Right lobe of liver (tissue), 6 donors: ENCODE measurements at regions not wholly inside any gene's neighbourhood (a gene's known extent, or its start where the extent isn't known, plus 50 kb on each side); places are given as distances from the start of the nearest gene placed in this dataset.

Experiments used
- ATAC-seq, 4 donors: fragments of 200-7000 bp; cut with Tn5 transposase; one replicate each; pipeline ENCODE4 v1.9.1; 2020; ENCODE audit warnings: mild to moderate bottlenecking in 4 of 4, moderate library complexity in 4 of 4
- DNase-seq, 3 donors: peaks; one replicate each; pipeline ENCODE4 v3.0.0-alpha.2; 2020
- H3K27ac ChIP-seq, 3 donors: fragments of 200-600 bp; one replicate each; pipeline ENCODE4 v1.8.0; 2022
- H3K27me3 ChIP-seq, 2 donors: fragments of 200-600 bp; one replicate each; pipeline ENCODE4 v1.8.0; 2022
- H3K36me3 ChIP-seq, 4 donors: fragments of 200-600 bp; sonication (generic) in 1 of 4; one replicate each; pipeline versions ENCODE4 v1.5.1 to v1.8.0; 2017 to 2022; ENCODE audit warnings: control low read depth in 1 of 4
- H3K4me1 ChIP-seq, 4 donors: fragments of 200-600 bp; sonication (generic) in 1 of 4; one replicate each; pipeline versions ENCODE4 v1.5.1 to v1.8.0; 2017 to 2022; ENCODE audit warnings: control low read depth in 1 of 4
- H3K4me3 ChIP-seq, 3 donors: fragments of 200-600 bp; one replicate each; pipeline ENCODE4 v1.8.0; 2022
- H3K9me3 ChIP-seq, 4 donors: fragments of 200-600 bp; sonication (generic) in 1 of 4; one replicate each; pipeline versions ENCODE4 v1.5.1 to v1.8.0; 2017 to 2022; ENCODE audit warnings: control low read depth in 1 of 4
- POLR2A ChIP-seq: fragments of 450-650 bp; IDR thresholded peaks from one replicate; pipeline ENCODE4 v1.6.1; 2017; ENCODE audit warnings: antibody characterized with exemption, mild to moderate bottlenecking
- WGBS: methylation state at CpG from one replicate; pipeline ENCODE4 v1.1.6; 2018; ENCODE audit warnings: low coverage, low lambda C conversion rate; ENCODE audit not compliant: insufficient coverage; ENCODE audit errors: missing lambda C conversion rate; 5-methylcytosine and 5-hydroxymethylcytosine counted together
- intact Hi-C, 2 donors: fragments of 100-400 bp; cut with DNase I; formaldehyde crosslinking; loops; one replicate each; pipeline versions ENCODE4 v1.11.2 to v1.14.1; 2022
- TF ChIP-seq, protein P1 (sequence below), 4 donors: fragments of 200-600 bp in 3 of 4; fragments of 450-650 bp in 1 of 4; IDR thresholded peaks; one replicate each; pipeline versions ENCODE4 v1.5.1 to v1.8.0; 2016 to 2022; ENCODE audit warnings: antibody characterized with exemption in 4 of 4, mild to moderate bottlenecking in 2 of 4
- donor health status: DM: no; HTN: yes; CAD: no.
- donor health status: DM: no; HTN: no; CAD: no.
- donor health status: DM: no; HTN: no; CAD: no.
- donor health status: DM: no; HTN: yes; CAD: no.
- donor health status: DM: no; HTN: yes; CAD: no.

- H3K9me3 ChIP-seq = no peaks in the 10 kb centered on the region
- 78% methylated on average over 1 of the region's 15 CpGs for WGBS
Measured at GRCh38 chr16:88323546-88324330, 59.0 kb upstream of the ZNF469 start.

DNA sequence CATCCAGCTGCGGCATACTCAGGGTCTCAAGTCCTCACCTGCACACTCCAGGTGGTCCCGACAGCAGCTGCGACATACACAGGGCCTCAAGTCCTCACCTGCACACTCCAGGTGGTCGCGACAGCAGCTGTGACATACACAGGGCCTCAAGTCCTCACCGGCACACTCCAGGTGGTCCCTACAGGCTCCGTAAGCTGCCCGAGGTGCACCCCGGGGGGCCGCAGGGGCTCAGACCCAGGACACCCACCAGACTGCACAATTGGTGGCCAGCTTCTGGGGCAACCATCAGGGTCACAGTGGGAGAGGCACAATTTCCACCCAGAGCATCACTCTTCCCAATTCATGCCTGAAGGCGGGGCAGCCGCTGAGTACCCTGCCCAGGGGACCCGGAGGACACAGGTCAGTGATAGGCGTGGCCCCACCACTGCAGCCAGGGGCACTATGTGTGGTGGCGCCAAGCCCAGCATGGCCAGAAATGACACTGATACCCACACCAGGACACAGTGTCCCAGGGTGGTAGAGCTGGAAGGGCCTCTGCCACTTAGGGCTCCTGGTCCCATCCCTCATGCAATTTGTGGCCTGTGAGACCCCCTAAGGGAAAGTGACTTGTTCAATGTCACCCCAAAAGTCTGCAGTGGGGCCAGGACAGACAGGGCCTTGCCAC lies 57.5 kb upstream of the ZNF469 start:
- intact Hi-C loops = no loop called here
- H3K27me3 ChIP-seq = no peaks in the 10 kb centered on the region
- WGBS = 82% methylated on average over 4 of the region's 15 CpGs
- DNase-seq (no peak), ATAC-seq (no peak)
- no peak overlapping the region for H3K4me3 ChIP-seq
- TF ChIP-seq, protein P1, sequence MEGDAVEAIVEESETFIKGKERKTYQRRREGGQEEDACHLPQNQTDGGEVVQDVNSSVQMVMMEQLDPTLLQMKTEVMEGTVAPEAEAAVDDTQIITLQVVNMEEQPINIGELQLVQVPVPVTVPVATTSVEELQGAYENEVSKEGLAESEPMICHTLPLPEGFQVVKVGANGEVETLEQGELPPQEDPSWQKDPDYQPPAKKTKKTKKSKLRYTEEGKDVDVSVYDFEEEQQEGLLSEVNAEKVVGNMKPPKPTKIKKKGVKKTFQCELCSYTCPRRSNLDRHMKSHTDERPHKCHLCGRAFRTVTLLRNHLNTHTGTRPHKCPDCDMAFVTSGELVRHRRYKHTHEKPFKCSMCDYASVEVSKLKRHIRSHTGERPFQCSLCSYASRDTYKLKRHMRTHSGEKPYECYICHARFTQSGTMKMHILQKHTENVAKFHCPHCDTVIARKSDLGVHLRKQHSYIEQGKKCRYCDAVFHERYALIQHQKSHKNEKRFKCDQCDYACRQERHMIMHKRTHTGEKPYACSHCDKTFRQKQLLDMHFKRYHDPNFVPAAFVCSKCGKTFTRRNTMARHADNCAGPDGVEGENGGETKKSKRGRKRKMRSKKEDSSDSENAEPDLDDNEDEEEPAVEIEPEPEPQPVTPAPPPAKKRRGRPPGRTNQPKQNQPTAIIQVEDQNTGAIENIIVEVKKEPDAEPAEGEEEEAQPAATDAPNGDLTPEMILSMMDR (IDR thresholded peaks at IDR 0.05) = no peak
- no peak for TF ChIP-seq POLR2A
- H3K9me3 ChIP-seq = no peaks in the 10 kb centered on the region
- no peaks in the 10 kb centered on the region for H3K36me3 ChIP-seq
- no peaks in the 10 kb centered on the region for H3K4me1 ChIP-seq
- H3K27ac ChIP-seq = no peak overlapping the region

More at GRCh38 chr16:88323546-88324330, 59.0 kb upstream of the ZNF469 start:
- TF ChIP-seq, protein P1 (IDR thresholded peaks at IDR 0.05) = no peak
- no peak for TF ChIP-seq POLR2A
- H3K4me3 ChIP-seq = no peak overlapping the region
- no peaks in the 10 kb centered on the region for H3K36me3 ChIP-seq
- H3K4me1 ChIP-seq = no peaks in the 10 kb centered on the region
- ATAC-seq (no peak), DNase-seq (no peak)
- H3K27me3 ChIP-seq = no peaks in the 10 kb centered on the region
- H3K27ac ChIP-seq = no peak overlapping the region
- intact Hi-C loops = no loop called here

DNA sequence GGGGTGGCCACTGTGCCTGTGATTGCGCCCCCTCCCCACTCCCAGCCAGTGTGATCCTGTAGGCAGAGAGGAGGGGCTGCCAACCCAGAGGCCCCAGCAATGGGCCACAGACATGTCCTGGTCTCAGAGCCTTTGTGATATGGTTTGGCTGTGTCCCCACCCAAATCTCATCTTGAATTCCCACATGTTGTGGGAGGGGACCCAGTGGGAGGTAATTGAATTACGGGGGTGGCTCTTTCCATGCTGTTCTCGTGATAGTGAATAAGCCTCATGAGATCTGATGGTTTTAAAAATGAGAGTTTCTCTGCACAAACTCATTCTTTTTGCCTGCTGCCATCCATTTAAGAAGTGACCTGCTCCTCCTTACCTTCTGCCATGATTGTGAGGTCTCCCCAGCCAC lies 56.8 kb upstream of the ZNF469 start:
- Histone ChIP-seq H3K27ac (no peak overlapping the region), H3K4me1 (no peaks in the 10 kb centered on the region), H3K4me3 (no peak overlapping the region), H3K9me3 (no peaks in the 10 kb centered on the region), H3K36me3 (no peaks in the 10 kb centered on the region), H3K27me3 (no peaks in the 10 kb centered on the region)
- TF ChIP-seq, protein P1 (IDR thresholded peaks at IDR 0.05) = no peak
- no peak for TF ChIP-seq POLR2A
- intact Hi-C loops = no loop called here
- no peak for ATAC-seq
- DNase-seq = no peak
- WGBS = 60% methylated on average over 1 of the region's 3 CpGs

- TF ChIP-seq, protein P1 (IDR thresholded peaks at IDR 0.05) = no peak
- no peak for TF ChIP-seq POLR2A
- Histone ChIP-seq H3K9me3 (no peaks in the 10 kb centered on the region), H3K4me1 (no peaks in the 10 kb centered on the region), H3K27me3 (no peaks in the 10 kb centered on the region), H3K36me3 (no peaks in the 10 kb centered on the region), H3K27ac (no peak overlapping the region), H3K4me3 (no peak overlapping the region)
- intact Hi-C loops = no loop called here
- ATAC-seq = no peak
- DNase-seq = no peak
- WGBS = 90% methylated on average over 11 of the region's 28 CpGs
Measured at GRCh38 chr16:88326611-88327485, 55.9 kb upstream of the ZNF469 start.
